BJ (cell line): ENCODE measurements at regions not wholly inside any gene's neighbourhood (a gene's known extent, or its start where the extent isn't known, plus 50 kb on each side); places are given as distances from the start of the nearest gene placed in this dataset.

Source experiments
- CTCF ChIA-PET: fragments of 350-600 bp; formaldehyde crosslinking; extraction: SDS; loops from one replicate; lab custom pipeline; 2021; ENCODE audit warnings: antibody characterized with exemption, inconsistent platforms; lab: Yijun Ruan, JAX
- POLR2A ChIA-PET: fragments of 300-600 bp; sonication (Branson Sonifier 250); formaldehyde crosslinking; extraction: SDS; loops from one replicate; lab custom pipeline; 2021; ENCODE audit warnings: antibody characterized with exemption; lab: Charles Lee
- DNase-seq: peaks from one replicate; pipeline ENCODE4 v3.0.0-alpha.2; 2011; ENCODE audit warnings: low read depth
- H3K27me3 ChIP-seq: 2 replicates; pipeline ENCODE4 v1.6.0; 2011; ENCODE audit warnings: low read length; ENCODE audit not compliant: control insufficient read depth, insufficient read depth
- H3K36me3 ChIP-seq: 2 replicates; pipeline ENCODE4 v1.5.1; 2011; ENCODE audit warnings: low read length; ENCODE audit not compliant: control insufficient read depth, insufficient read depth
- H3K4me3 ChIP-seq: 2 replicates; pipeline ENCODE4 v1.5.1; 2011; ENCODE audit warnings: low read depth, mild to moderate bottlenecking, control low read depth, low read length
- CTCF ChIP-seq: IDR thresholded peaks from 2 replicates; pipeline ENCODE4 v1.5.1; 2011; ENCODE audit warnings: low read depth, mild to moderate bottlenecking, control low read depth, inconsistent platforms, low read length, moderate library complexity; ENCODE audit not compliant: insufficient read depth

DNA sequence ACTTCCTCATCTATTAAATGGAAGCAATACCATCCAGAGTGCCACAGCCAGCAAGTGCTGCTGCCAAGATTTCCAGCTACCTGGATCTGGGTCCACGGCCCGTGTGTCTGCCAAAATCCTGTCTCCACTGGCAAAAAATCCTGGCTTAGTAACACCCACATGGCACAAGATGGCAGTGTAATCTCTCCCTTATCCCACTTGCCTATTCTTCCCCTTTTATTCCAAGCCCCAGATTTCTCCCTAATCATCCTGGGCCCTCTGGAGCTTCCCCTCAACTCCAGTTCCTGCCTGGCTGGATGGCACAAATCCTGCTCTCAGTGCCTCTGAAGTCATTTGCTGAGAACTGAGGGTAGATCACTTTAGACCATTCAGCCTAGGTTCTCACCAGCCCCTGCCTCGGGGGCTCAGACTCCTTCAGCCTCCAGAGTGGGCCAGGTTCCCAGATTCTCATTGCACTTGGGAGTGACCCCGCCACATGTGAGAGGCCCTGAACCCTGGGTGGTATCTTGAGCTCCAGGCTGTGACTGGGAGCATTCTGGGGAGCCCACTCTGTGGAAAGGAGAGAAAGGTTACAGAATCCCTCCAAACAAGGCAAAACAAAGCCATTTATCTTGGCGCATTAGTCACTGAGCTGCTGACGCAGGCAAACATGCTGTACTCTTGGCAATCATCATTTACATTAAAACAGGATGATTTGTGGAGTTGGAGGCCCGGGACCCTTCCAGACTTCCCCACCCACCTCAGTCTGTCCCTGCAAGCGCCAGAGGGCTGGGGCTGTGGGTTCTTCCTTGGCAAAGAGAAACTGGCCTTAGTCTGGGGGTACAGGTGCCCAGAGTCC lies 325.8 kb downstream of the DYSF start:
- no peak for DNase-seq
- TF ChIP-seq CTCF = peak; percentile 37
- Histone ChIP-seq H3K4me3 (no peak overlapping the region), H3K36me3 (no peaks in the 10 kb centered on the region), H3K27me3 (peaks cover 7% of the 10 kb centered on the region; the same call in 1 of the 2 replicates)
- ChIA-PET POLR2A (interaction anchor here (0.6 to 0.7 kb wide), 2 partner anchors 166 to 860 kb away, joined by 3 read pairs; no protein-coding TSS in a partner anchor), CTCF (interaction anchor here (0.9 to 4.7 kb wide), 4 partner anchors 9 to 26 kb away, joined by 3 to 27 read pairs (median 8); no protein-coding TSS in a partner anchor)

- CTCF ChIA-PET = interaction anchor here (0.9 to 4.7 kb wide), 4 partner anchors 10 to 27 kb away, joined by 3 to 27 read pairs (median 8); no protein-coding TSS in a partner anchor
- no peak for DNase-seq
Measured at GRCh38 chr2:71778514-71778913, 325.2 kb downstream of the DYSF start.

DNA sequence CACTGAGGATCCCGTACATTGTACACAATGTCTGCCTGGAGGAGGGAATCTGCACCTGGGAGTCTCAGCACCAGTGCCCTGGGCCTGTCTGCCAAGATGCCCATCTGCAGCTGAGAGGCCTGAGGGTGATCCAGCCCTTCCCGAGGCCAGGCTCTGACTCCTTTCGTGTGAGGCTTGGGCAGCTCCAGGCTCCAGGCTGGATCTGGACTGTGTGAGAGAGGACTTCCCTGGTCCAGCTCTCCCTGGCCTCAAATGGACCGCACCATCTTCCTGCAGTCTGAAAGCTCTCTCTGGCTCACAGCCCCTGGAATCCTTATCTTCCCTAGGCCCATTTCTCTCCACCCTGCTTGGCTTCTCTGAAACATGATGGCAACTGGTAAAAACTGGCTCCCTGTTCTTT lies 324.6 kb downstream of the DYSF start:
- Histone ChIP-seq H3K36me3 (no peaks in the 10 kb centered on the region), H3K4me3 (no peak overlapping the region), H3K27me3 (peaks cover 7% of the 10 kb centered on the region; the same call in 1 of the 2 replicates)
- ChIA-PET POLR2A (no interaction called here), CTCF (interaction anchor here (2.3 to 4.7 kb wide), 2 partner anchors 11 to 19 kb away, joined by 13 to 27 read pairs; no protein-coding TSS in a partner anchor)
- TF ChIP-seq CTCF = no peak
- no peak for DNase-seq

More at GRCh38 chr2:71778514-71778913, 325.2 kb downstream of the DYSF start:
- Histone ChIP-seq H3K4me3 (no peak overlapping the region), H3K27me3 (peaks cover 7% of the 10 kb centered on the region; the same call in 1 of the 2 replicates), H3K36me3 (no peaks in the 10 kb centered on the region)
- no peak for TF ChIP-seq CTCF
- POLR2A ChIA-PET = interaction anchor here (0.6 to 0.7 kb wide), 2 partner anchors 167 to 861 kb away, joined by 3 read pairs; no protein-coding TSS in a partner anchor

- ChIA-PET CTCF (no interaction called here), POLR2A (no interaction called here)
- no peak for TF ChIP-seq CTCF
- Histone ChIP-seq H3K36me3 (no peaks in the 10 kb centered on the region), H3K27me3 (peaks cover 7% of the 10 kb centered on the region; the same call in 1 of the 2 replicates), H3K4me3 (no peak overlapping the region)
- no peak for DNase-seq
Measured at GRCh38 chr2:71776227-71776626, 322.9 kb downstream of the DYSF start.

DNA sequence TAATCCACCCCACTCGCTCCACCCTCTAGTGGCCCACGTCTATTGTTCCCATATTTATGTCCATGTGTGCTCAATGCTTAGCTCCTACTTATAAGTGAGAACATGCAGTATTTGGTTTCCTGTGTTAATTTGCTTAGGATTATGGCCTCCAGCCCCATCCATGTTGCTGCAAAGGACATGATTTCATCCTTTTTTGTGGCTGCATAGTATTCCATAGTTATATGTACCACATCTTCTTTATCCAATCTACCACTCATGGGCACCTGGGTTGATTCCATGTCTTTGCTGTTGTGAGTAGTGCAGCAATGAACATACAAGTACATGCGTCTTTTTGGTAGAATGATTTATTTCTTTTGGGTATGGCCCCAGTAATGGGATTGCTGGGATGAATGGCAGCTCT lies 319.9 kb downstream of the DYSF start:
- H3K27me3 ChIP-seq = peaks cover 5% of the 10 kb centered on the region; the same call in 1 of the 2 replicates
- no peaks in the 10 kb centered on the region for H3K36me3 ChIP-seq
- no peak for DNase-seq
- ChIA-PET CTCF (no interaction called here), POLR2A (no interaction called here)
- no peak for TF ChIP-seq CTCF
- H3K4me3 ChIP-seq = no peak overlapping the region
